Neural cell (in vitro differentiated cells): ENCODE measurements at regions not wholly inside any gene's neighbourhood (a gene's known extent, or its start where the extent isn't known, plus 50 kb on each side); places are given as distances from the start of the nearest gene placed in this dataset.

Experiments
- H2AFZ ChIP-seq: fragments of 200-600, 300-800 bp; sonication (generic), shearing (Covaris generic); 2 replicates; pipeline ENCODE4 v1.6.0; 2014; ENCODE audit warnings: low read depth, mild to moderate bottlenecking, antibody characterized with exemption, low read length, moderate library complexity
- H3F3A ChIP-seq: fragments of 200-600 bp; shearing (Covaris generic); 2 replicates; pipeline ENCODE4 v1.6.1; 2016; ENCODE audit warnings: mild to moderate bottlenecking, moderate library complexity, mixed read lengths, antibody characterized with exemption, low read length; ENCODE audit not compliant: insufficient read depth, poor library complexity, severe bottlenecking
- H3K27ac ChIP-seq: fragments of 200-600, 300-800 bp; sonication (generic), shearing (Covaris generic); 2 replicates; pipeline ENCODE4 v1.5.1; 2014; ENCODE audit warnings: mild to moderate bottlenecking, low read length, moderate library complexity
- H3K27me3 ChIP-seq: fragments of 300-800, 200-600 bp; sonication (generic), shearing (Covaris generic); 2 replicates; pipeline ENCODE4 v1.6.0; 2014; ENCODE audit warnings: mild to moderate bottlenecking, low read depth, low read length, moderate library complexity; ENCODE audit not compliant: insufficient read depth
- H3K36me3 ChIP-seq: fragments of 300-800, 200-600 bp; sonication (generic), shearing (Covaris generic); 2 replicates; pipeline ENCODE4 v1.5.1; 2014; ENCODE audit warnings: mild to moderate bottlenecking, antibody characterized with exemption, low read length, moderate library complexity; ENCODE audit not compliant: insufficient read depth
- H3K4me2 ChIP-seq: fragments of 300-800, 200-600 bp; sonication (generic), shearing (Covaris generic); 2 replicates; pipeline ENCODE4 v1.6.0; 2014; ENCODE audit warnings: mild to moderate bottlenecking, low read length
- H3K4me3 ChIP-seq: fragments of 300-800, 200-600 bp; sonication (generic), shearing (Covaris generic); 2 replicates; pipeline ENCODE4 v1.5.1; 2014; ENCODE audit warnings: mild to moderate bottlenecking, low read length, moderate library complexity
- H3K79me2 ChIP-seq: fragments of 200-600 bp; shearing (Covaris generic); replicated peaks from 2 replicates; pipeline ENCODE4 v1.6.0; 2014; ENCODE audit warnings: mild to moderate bottlenecking, low read length, moderate library complexity; ENCODE audit not compliant: insufficient read depth
- H3K9ac ChIP-seq: fragments of 300-800, 200-600 bp; sonication (generic), shearing (Covaris generic); 2 replicates; pipeline ENCODE4 v1.6.1; 2016; ENCODE audit warnings: mild to moderate bottlenecking, low read length, mixed read lengths
- H3K9me2 ChIP-seq: fragments of 200-600 bp; shearing (Covaris generic); 2 replicates; pipeline ENCODE4 v1.6.1; 2016; ENCODE audit warnings: mild to moderate bottlenecking, low read length, mixed read lengths; ENCODE audit not compliant: insufficient read depth
- H3K9me3 ChIP-seq: fragments of 200-600, 300-800 bp; sonication (generic), shearing (Covaris generic); 2 replicates; pipeline ENCODE4 v1.6.1; 2016; ENCODE audit warnings: mild to moderate bottlenecking, mixed run types, low read length, moderate library complexity, mixed read lengths
- H4K20me1 ChIP-seq: fragments of 200-600 bp; shearing (Covaris generic); 2 replicates; pipeline ENCODE4 v1.6.1; 2016; ENCODE audit warnings: mild to moderate bottlenecking, mixed run types; ENCODE audit not compliant: insufficient read depth
- CTCF ChIP-seq: fragments of 450-650 bp; IDR thresholded peaks from 2 replicates; pipeline ENCODE4 v1.5.1; 2014; ENCODE audit warnings: antibody characterized with exemption, mild to moderate bottlenecking, moderate library complexity; ENCODE audit not compliant: poor library complexity, severe bottlenecking
- EP300 ChIP-seq: fragments of 450-650 bp; conservative IDR thresholded peaks from 2 replicates; pipeline ENCODE4 v1.6.1; 2014; ENCODE audit warnings: antibody characterized with exemption, mild to moderate bottlenecking, moderate library complexity; ENCODE audit not compliant: poor library complexity, severe bottlenecking
- EZH2 ChIP-seq: fragments of 200-600, 300-800 bp; shearing (Covaris generic), sonication (generic); IDR thresholded peaks from 2 replicates; pipeline ENCODE4 v1.6.1; 2014; ENCODE audit warnings: antibody characterized with exemption, low read length, borderline replicate concordance, mild to moderate bottlenecking; ENCODE audit not compliant: insufficient read depth, poor library complexity, severe bottlenecking
- MXI1 ChIP-seq: fragments of 450-650 bp; conservative IDR thresholded peaks from 2 replicates; pipeline ENCODE4 v1.6.1; 2014; ENCODE audit warnings: antibody characterized with exemption, mild to moderate bottlenecking; ENCODE audit not compliant: poor library complexity, severe bottlenecking
- POLR2AphosphoS5 ChIP-seq: IDR thresholded peaks from 2 replicates; pipeline ENCODE4 v1.6.1; 2012
- RAD21 ChIP-seq: fragments of 450-650 bp; conservative IDR thresholded peaks from 2 replicates; pipeline ENCODE4 v1.6.1; 2014; ENCODE audit warnings: antibody characterized with exemption, mild to moderate bottlenecking, moderate library complexity
- REST ChIP-seq: IDR thresholded peaks from 2 replicates; pipeline ENCODE4 v1.6.1; 2012; ENCODE audit warnings: borderline replicate concordance
- SMC3 ChIP-seq: fragments of 450-650 bp; conservative IDR thresholded peaks from 2 replicates; pipeline ENCODE4 v1.6.1; 2014; ENCODE audit warnings: antibody characterized with exemption, mild to moderate bottlenecking, moderate library complexity; ENCODE audit not compliant: poor library complexity
- TAF1 ChIP-seq: IDR thresholded peaks from 2 replicates; pipeline ENCODE4 v1.6.1; 2012; ENCODE audit warnings: low read depth

GRCh38 chr7:114851406-114852061, 70.4 kb upstream of the MDFIC start:
- no peaks in the 10 kb centered on the region for H3K9me3 ChIP-seq
- no peaks in the 10 kb centered on the region for H3K79me2 ChIP-seq
- H4K20me1 ChIP-seq: no peaks in the 10 kb centered on the region
- H3K27me3 ChIP-seq: no peaks in the 10 kb centered on the region
- H3K36me3 ChIP-seq: no peaks in the 10 kb centered on the region
- H3F3A ChIP-seq: no peaks in the 10 kb centered on the region
- no peak overlapping the region for H3K4me3 ChIP-seq
- TF ChIP-seq RAD21 (no peak), CTCF (no peak), TAF1 (no peak), EP300 (no peak), REST (no peak), POLR2AphosphoS5 (no peak), EZH2 (no peak), MXI1 (no peak), SMC3 (no peak)
- H2AFZ ChIP-seq: no peak overlapping the region
- H3K27ac ChIP-seq: no peak overlapping the region
- H3K9me2 ChIP-seq: no peaks in the 10 kb centered on the region
- H3K9ac ChIP-seq: no peak overlapping the region
- no peak overlapping the region for H3K4me2 ChIP-seq

GRCh38 chr7:114852293-114852692, 69.6 kb upstream of the MDFIC start:
- Histone ChIP-seq H2AFZ (no peak overlapping the region), H3K27me3 (no peaks in the 10 kb centered on the region), H3K4me2 (no peak overlapping the region), H4K20me1 (no peaks in the 10 kb centered on the region), H3F3A (no peaks in the 10 kb centered on the region), H3K79me2 (no peaks in the 10 kb centered on the region), H3K4me3 (no peak overlapping the region), H3K9ac (no peak overlapping the region), H3K36me3 (no peaks in the 10 kb centered on the region), H3K9me3 (no peaks in the 10 kb centered on the region), H3K9me2 (no peaks in the 10 kb centered on the region), H3K27ac (no peak overlapping the region)
- TF ChIP-seq EZH2 (no peak), POLR2AphosphoS5 (no peak), RAD21 (no peak), EP300 (no peak), CTCF (no peak), TAF1 (no peak)
